SU-DHL-6 (cell line): ENCODE measurements at regions not wholly inside any gene's neighbourhood (a gene's known extent, or its start where the extent isn't known, plus 50 kb on each side); places are given as distances from the start of the nearest gene placed in this dataset.

Experiments
- H2AFZ ChIP-seq: fragments of 200-600 bp; sonication (generic); 2 replicates; pipeline ENCODE4 v1.6.1; 2014; ENCODE audit warnings: low read depth, mild to moderate bottlenecking, moderate library complexity, mixed read lengths, antibody characterized with exemption, low read length; ENCODE audit not compliant: severe bottlenecking
- H3F3A ChIP-seq: fragments of 200-600 bp; shearing (Covaris generic); 2 replicates; pipeline ENCODE4 v1.6.0; 2016; ENCODE audit warnings: antibody characterized with exemption, mild to moderate bottlenecking; ENCODE audit not compliant: insufficient read depth
- H3K27ac ChIP-seq: fragments of 200-600 bp; sonication (generic); 2 replicates; pipeline ENCODE4 v1.5.1; 2016; ENCODE audit warnings: low read depth, mild to moderate bottlenecking, low read length, moderate library complexity, mixed read lengths
- H3K27me3 ChIP-seq: fragments of 200-600 bp; sonication (generic), shearing (Covaris generic); 2 replicates; pipeline ENCODE4 v1.6.0; 2014; ENCODE audit warnings: mild to moderate bottlenecking, low read length
- H3K36me3 ChIP-seq: fragments of 200-600 bp; sonication (generic); 2 replicates; pipeline ENCODE4 v1.6.1; 2014; ENCODE audit warnings: mild to moderate bottlenecking, low read length, mixed read lengths
- H3K4me2 ChIP-seq: fragments of 300-600, 200-600 bp; shearing (Covaris generic), sonication (generic); 2 replicates; pipeline ENCODE4 v1.6.0; 2014; ENCODE audit warnings: low read length, low read depth, mild to moderate bottlenecking; ENCODE audit not compliant: poor library complexity, severe bottlenecking
- H3K4me3 ChIP-seq: fragments of 200-600 bp; sonication (generic); 2 replicates; pipeline ENCODE4 v1.5.1; 2014; ENCODE audit warnings: antibody characterized with exemption, low read length, mild to moderate bottlenecking, mixed read lengths; ENCODE audit not compliant: insufficient read depth, poor library complexity, severe bottlenecking
- H3K79me2 ChIP-seq: fragments of 200-600 bp; sonication (generic); 2 replicates; pipeline ENCODE4 v1.6.1; 2014; ENCODE audit warnings: mild to moderate bottlenecking, low read length, moderate library complexity; ENCODE audit not compliant: insufficient read depth
- H3K9ac ChIP-seq: fragments of 200-600 bp; sonication (generic); 2 replicates; pipeline ENCODE4 v1.7.0; 2014; ENCODE audit warnings: mild to moderate bottlenecking, low read length
- H3K9me2 ChIP-seq: fragments of 200-600 bp; sonication (generic); replicated peaks from 2 replicates; pipeline ENCODE4 v1.6.1; 2014; ENCODE audit warnings: low read length; ENCODE audit not compliant: insufficient read depth
- H3K9me3 ChIP-seq: fragments of 200-600 bp; sonication (generic); 2 replicates; pipeline ENCODE4 v1.6.1; 2014; ENCODE audit warnings: low read length, mixed read lengths; ENCODE audit not compliant: insufficient read depth
- H4K20me1 ChIP-seq: fragments of 200-600 bp; sonication (generic); 2 replicates; pipeline ENCODE4 v1.6.1; 2014; ENCODE audit warnings: low read depth, mild to moderate bottlenecking, antibody characterized with exemption, low read length, moderate library complexity, mixed read lengths
- CTCF ChIP-seq: fragments of 200-600 bp; sonication (generic); IDR thresholded peaks from one replicate; pipeline ENCODE4 v1.5.1; 2017; ENCODE audit warnings: antibody characterized with exemption, mild to moderate bottlenecking, low read length, moderate library complexity; ENCODE audit not compliant: insufficient read depth, poor library complexity, severe bottlenecking
- EZH2phosphoT487 ChIP-seq: fragments of 200-600 bp; sonication (generic), shearing (Covaris generic); conservative IDR thresholded peaks from 2 replicates; pipeline ENCODE4 v1.6.1; 2018; ENCODE audit warnings: mild to moderate bottlenecking, antibody characterized with exemption, low read length, moderate library complexity, mixed read lengths

- Histone ChIP-seq H3K36me3 (no peaks in the 10 kb centered on the region), H3K79me2 (no peaks in the 10 kb centered on the region), H3F3A (no peaks in the 10 kb centered on the region), H3K4me2 (no peak overlapping the region), H3K9me2 (no peaks in the 10 kb centered on the region), H3K9ac (no peak overlapping the region), H2AFZ (no peak overlapping the region), H3K4me3 (no peak overlapping the region), H4K20me1 (no peaks in the 10 kb centered on the region), H3K9me3 (no peaks in the 10 kb centered on the region), H3K27me3 (no peaks in the 10 kb centered on the region), H3K27ac (no peak overlapping the region)
- no peak for TF ChIP-seq EZH2phosphoT487
- no peak for TF ChIP-seq CTCF
Measured at GRCh38 chr1:59020151-59020997, 236.5 kb upstream of the JUN start.

GRCh38 chr1:59022199-59022598 is 238.4 kb upstream of the JUN start:
- Histone ChIP-seq H3K4me3 (no peak overlapping the region), H3K27me3 (no peaks in the 10 kb centered on the region), H3K9ac (no peak overlapping the region), H3K79me2 (no peaks in the 10 kb centered on the region), H3K9me3 (no peaks in the 10 kb centered on the region), H3K36me3 (no peaks in the 10 kb centered on the region), H4K20me1 (no peaks in the 10 kb centered on the region), H3K27ac (no peak overlapping the region), H3F3A (no peaks in the 10 kb centered on the region), H3K4me2 (no peak overlapping the region), H2AFZ (no peak overlapping the region), H3K9me2 (no peaks in the 10 kb centered on the region)
- TF ChIP-seq CTCF: no peak
- no peak for TF ChIP-seq EZH2phosphoT487

- Histone ChIP-seq H3F3A (no peaks in the 10 kb centered on the region), H2AFZ (no peak overlapping the region), H3K27me3 (no peaks in the 10 kb centered on the region), H3K4me2 (no peak overlapping the region), H3K79me2 (no peaks in the 10 kb centered on the region), H3K36me3 (no peaks in the 10 kb centered on the region), H3K9ac (no peak overlapping the region), H3K9me3 (no peaks in the 10 kb centered on the region), H4K20me1 (no peaks in the 10 kb centered on the region), H3K9me2 (no peaks in the 10 kb centered on the region), H3K27ac (no peak overlapping the region), H3K4me3 (no peak overlapping the region)
- no peak for TF ChIP-seq EZH2phosphoT487
- no peak for TF ChIP-seq CTCF
Measured at GRCh38 chr1:59022799-59023198, 239.0 kb upstream of the JUN start.
